GM19351 (cell line): ENCODE measurements at regions not wholly inside any gene's neighbourhood (a gene's known extent, or its start where the extent isn't known, plus 50 kb on each side); places are given as distances from the start of the nearest gene placed in this dataset.
A peak's percentile ranks its signal among the peaks of the same experiment; 100 is the strongest.
"Not testable (repeated sequence)": the region's sequence is repeated elsewhere in the genome, so short reads cannot be mapped to it uniquely, and the experiment has no call there.

Experiments
- ATAC-seq: cut with Tn5 transposase; IDR thresholded peaks from one replicate; pipeline ENCODE4 v1.9.1; 2021; ENCODE audit warnings: mild to moderate bottlenecking, moderate library complexity; ENCODE audit not compliant: unreplicated experiment

- ATAC-seq: no peak
Observed at GRCh38 chr14:22268875-22269274, 320.1 kb downstream of the DAD1 start.

- ATAC-seq: no peak
Observed at GRCh38 chr14:22266683-22267082, 322.3 kb downstream of the DAD1 start.

- no peak for ATAC-seq
Observed at GRCh38 chr14:22266142-22266442, 322.9 kb downstream of the DAD1 start.

- ATAC-seq: no peak
Observed at GRCh38 chr14:22265319-22266141, 323.5 kb downstream of the DAD1 start.

- no peak for ATAC-seq
Observed at GRCh38 chr14:22264759-22265158, 324.3 kb downstream of the DAD1 start.

GRCh38 chr14:22263961-22264360, 325.1 kb downstream of the DAD1 start:
- ATAC-seq: no peak

- ATAC-seq: no peak
Observed at GRCh38 chr14:22262881-22263280, 326.1 kb downstream of the DAD1 start.

- ATAC-seq: no peak
Observed at GRCh38 chr14:22255017-22255950, 333.7 kb downstream of the DAD1 start.

- no peak for ATAC-seq
Observed at GRCh38 chr14:22252686-22253085, 336.3 kb downstream of the DAD1 start.

- ATAC-seq: no peak
Observed at GRCh38 chr14:22251090-22251489, 337.9 kb downstream of the DAD1 start.

GRCh38 chr14:22249770-22250169, 339.3 kb downstream of the DAD1 start:
- ATAC-seq: no peak

- ATAC-seq: no peak
Observed at GRCh38 chr14:22243971-22244581, 344.9 kb downstream of the DAD1 start.

- not testable (repeated sequence) for ATAC-seq
Observed at GRCh38 chr14:22238320-22238719, 350.7 kb downstream of the DAD1 start.

- ATAC-seq: no peak
Observed at GRCh38 chr14:22233377-22233776, 355.6 kb downstream of the DAD1 start.

- ATAC-seq: no peak
Observed at GRCh38 chr14:22232933-22233332, 356.1 kb downstream of the DAD1 start.

GRCh38 chr14:22232486-22232885, 356.5 kb downstream of the DAD1 start:
- ATAC-seq: no peak

GRCh38 chr14:22231018-22231417, 358.0 kb downstream of the DAD1 start:
- peak; percentile 80 for ATAC-seq

GRCh38 chr14:22230517-22230916, 358.5 kb downstream of the DAD1 start:
- ATAC-seq: no peak

GRCh38 chr14:22227084-22227483, 361.9 kb downstream of the DAD1 start:
- no peak for ATAC-seq

- ATAC-seq: no peak
Observed at GRCh38 chr14:22226381-22226780, 362.6 kb downstream of the DAD1 start.

GRCh38 chr14:22225516-22226140, 363.4 kb downstream of the DAD1 start:
- no peak for ATAC-seq
